ENCODE measurements at regions not wholly inside any gene's neighbourhood (a gene's known extent, or its start where the extent isn't known, plus 50 kb on each side); places are given as distances from the start of the nearest gene placed in this dataset.

DNA sequence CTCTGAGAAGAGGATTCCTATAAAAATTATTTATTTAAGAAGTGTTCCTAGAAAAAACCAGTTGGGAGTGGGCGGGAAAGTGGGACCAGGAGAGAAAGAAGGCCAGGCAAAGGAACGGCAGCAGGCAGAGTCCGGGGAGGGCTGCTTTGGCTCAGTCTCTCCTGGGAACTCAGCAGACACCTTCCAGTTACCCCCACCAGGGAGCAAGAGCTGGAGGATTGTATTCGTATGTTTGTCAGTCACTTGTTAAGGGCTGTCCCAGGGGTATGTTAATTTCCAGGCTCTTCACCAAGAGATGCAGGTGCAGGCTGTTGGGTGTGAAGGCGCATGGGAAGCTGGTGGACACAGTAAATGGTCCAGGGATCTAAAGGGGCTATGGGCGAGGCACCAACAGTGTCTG, 53.0 kb upstream of the CHD6 start (continued):
- TF ChIP-seq SATB2 (CRISPR knock-in tag; IDR thresholded peaks at IDR 0.05): no peak

- no peaks in the 10 kb centered on the region for H3K9me3 ChIP-seq (ENCODE audit: low read length)
- H3K27ac ChIP-seq (ENCODE audit: extremely low read length, insufficient read depth, low read length): no peak overlapping the region
- no TSS peak for BruUV-seq (replicated peaks)
- intact Hi-C loops (cut with micrococcal nuclease; ENCODE audit: unreplicated experiment) (no loop called here), in situ Hi-C loops (cut with HindIII; ENCODE audit: extremely low pct_ligation_motif_present, low pct_unique_long_range_greater_than_20kb) (no loop called here)
- TF ChIP-seq ETV5 (CRISPR knock-in tag; IDR thresholded peaks at IDR 0.05; ENCODE audit: borderline replicate concordance) (no peak), ZNF143 (CRISPR knock-in tag; IDR thresholded peaks at IDR 0.05) (no peak), MLLT10 (CRISPR knock-in tag; IDR thresholded peaks at IDR 0.05) (no peak), CREBL2 (CRISPR knock-in tag; IDR thresholded peaks at IDR 0.05; ENCODE audit: borderline replicate concordance) (no peak), ZNF333 (CRISPR knock-in tag; IDR thresholded peaks at IDR 0.05; ENCODE audit: borderline replicate concordance) (no peak), RARA (CRISPR knock-in tag; IDR thresholded peaks at IDR 0.05) (no peak)
- TF ChIP-seq, protein P1, sequence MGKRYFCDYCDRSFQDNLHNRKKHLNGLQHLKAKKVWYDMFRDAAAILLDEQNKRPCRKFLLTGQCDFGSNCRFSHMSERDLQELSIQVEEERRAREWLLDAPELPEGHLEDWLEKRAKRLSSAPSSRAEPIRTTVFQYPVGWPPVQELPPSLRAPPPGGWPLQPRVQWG (CRISPR knock-in tag; IDR thresholded peaks at IDR 0.05; ENCODE audit: borderline replicate concordance, low read depth): no peak
- DNase-seq (ENCODE audit: low spot score) (no peak), FAIRE-seq (no peak), ATAC-seq (peak; percentile 32; the same call in 1 of the 3 replicates)
- H3K36me3 ChIP-seq (replicated peaks in 1 of 2; ENCODE audit: control insufficient read depth in 1 of 2, insufficient read depth in 2 of 2, low read length in 2 of 2): no peaks in the 10 kb centered on the region
- no peak overlapping the region for H2AFZ ChIP-seq (ENCODE audit: low read length)
- H3K9ac ChIP-seq (ENCODE audit: insufficient read depth, low read depth, low read length): no peak overlapping the region
- no peak overlapping the region for H3K4me2 ChIP-seq (ENCODE audit: low read depth, low read length)
- ChIA-PET CTCF (ENCODE audit: low intra/inter-chr PET ratio, low total read pairs) (no interaction called here), POLR2A (no interaction called here)
- no peaks in the 10 kb centered on the region for H4K20me1 ChIP-seq (ENCODE audit: insufficient read depth, low read length)
- H3K79me2 ChIP-seq (ENCODE audit: insufficient read depth, low read length): no peaks in the 10 kb centered on the region
- no peak overlapping the region for H3K4me3 ChIP-seq (replicated peaks in 1 of 3; ENCODE audit: insufficient read depth in 1 of 3, low read depth in 2 of 3, low read length in 3 of 3)
- 27% methylated on average over 6 of the region's 6 CpGs for WGBS (ENCODE audit: low lambda C conversion rate)
- peaks cover 12 to 37% of the 10 kb centered on the region in 2 experiments; a peak in 3 of 5 replicates for H3K27me3 ChIP-seq (ENCODE audit: control insufficient read depth in 1 of 2, insufficient read depth in 2 of 2, low read length in 2 of 2)
- no peaks in the 10 kb centered on the region for H3K4me1 ChIP-seq (ENCODE audit: insufficient read depth, low read length)
Observed at GRCh38 chr20:41670631-41671030, 52.5 kb upstream of the CHD6 start.
